Bronchial epithelial cell (primary cell): ENCODE measurements at regions not wholly inside any gene's neighbourhood (a gene's known extent, or its start where the extent isn't known, plus 50 kb on each side); places are given as distances from the start of the nearest gene placed in this dataset.

Source experiments
- DNase-seq: peaks from one replicate; pipeline ENCODE4 v3.0.0-alpha.2; 2010; ENCODE audit warnings: low read depth
- FAIRE-seq: peaks from 2 replicates; lab custom pipeline; 2011; peaks lifted over from hg19 to GRCh38; lab: Jason Lieb, UNC
- H3K27me3 ChIP-seq: 2 replicates; pipeline ENCODE4 v1.5.1; 2011; ENCODE audit warnings: low read length; ENCODE audit not compliant: control insufficient read depth, insufficient read depth
- H3K36me3 ChIP-seq: 2 replicates; pipeline ENCODE4 v1.5.1; 2011; ENCODE audit warnings: low read length; ENCODE audit not compliant: control insufficient read depth, insufficient read depth
- H3K4me3 ChIP-seq: 2 replicates; pipeline ENCODE4 v1.5.1; 2011; ENCODE audit warnings: mild to moderate bottlenecking, low read depth, low read length, control low read depth
- CTCF ChIP-seq: IDR thresholded peaks from 2 replicates; pipeline ENCODE4 v1.5.1; 2011; ENCODE audit warnings: mild to moderate bottlenecking, moderate library complexity, low read length, control low read depth, inconsistent platforms; ENCODE audit not compliant: insufficient read depth, severe bottlenecking

GRCh38 chr4:144873226-144873990, 224.6 kb downstream of the ANAPC10 start:
- Histone ChIP-seq H3K4me3 (no peak overlapping the region), H3K36me3 (no peaks in the 10 kb centered on the region), H3K27me3 (no peaks in the 10 kb centered on the region)
- no peak for TF ChIP-seq CTCF
- FAIRE-seq (no peak), DNase-seq (no peak)

- Histone ChIP-seq H3K36me3 (no peaks in the 10 kb centered on the region), H3K27me3 (no peaks in the 10 kb centered on the region), H3K4me3 (no peak overlapping the region)
- FAIRE-seq (no peak), DNase-seq (peak; percentile 70)
- no peak for TF ChIP-seq CTCF
Measured at GRCh38 chr4:144894573-144894972, 203.4 kb downstream of the ANAPC10 start.

- DNase-seq (no peak), FAIRE-seq (no peak)
- Histone ChIP-seq H3K27me3 (no peaks in the 10 kb centered on the region), H3K4me3 (no peak overlapping the region), H3K36me3 (no peaks in the 10 kb centered on the region)
- TF ChIP-seq CTCF, result no peak
Measured at GRCh38 chr4:144899393-144899792, 198.6 kb downstream of the ANAPC10 start.

GRCh38 chr4:144901141-144901540, 196.9 kb downstream of the ANAPC10 start:
- Histone ChIP-seq H3K27me3 (no peaks in the 10 kb centered on the region), H3K4me3 (no peak overlapping the region), H3K36me3 (no peaks in the 10 kb centered on the region)
- no peak for TF ChIP-seq CTCF
- DNase-seq (no peak), FAIRE-seq (no peak)

- FAIRE-seq, result no peak
- Histone ChIP-seq H3K36me3 (no peaks in the 10 kb centered on the region), H3K27me3 (no peaks in the 10 kb centered on the region), H3K4me3 (no peak overlapping the region)
- TF ChIP-seq CTCF, result no peak
- DNase-seq, result no peak
Measured at GRCh38 chr4:144902614-144903013, 195.4 kb downstream of the ANAPC10 start.
